Liver (tissue), 8 donors: ENCODE measurements at regions not wholly inside any gene's neighbourhood (a gene's known extent, or its start where the extent isn't known, plus 50 kb on each side); places are given as distances from the start of the nearest gene placed in this dataset.

Source experiments
- DNase-seq: peaks from one replicate; pipeline ENCODE4 v3.0.0-alpha.2; 2017; ENCODE audit warnings: low spot score
- H3K27ac ChIP-seq, 2 donors: one replicate each; pipeline ENCODE4 v1.7.0; 2013; ENCODE audit warnings: inconsistent platforms in 2 of 2, low read length in 2 of 2, control low read depth in 1 of 2, low read depth in 1 of 2, mild to moderate bottlenecking in 1 of 2
- H3K27me3 ChIP-seq, 4 donors: one replicate each; pipeline versions ENCODE4 v1.6.1 to v1.7.0; 2013; ENCODE audit warnings: low read length in 3 of 4, inconsistent platforms in 1 of 4, mild to moderate bottlenecking in 1 of 4, moderate library complexity in 1 of 4; ENCODE audit not compliant: control insufficient read depth in 4 of 4, insufficient read depth in 4 of 4
- H3K36me3 ChIP-seq, 4 donors: one replicate each; pipeline versions ENCODE4 v1.6.1 to v1.7.0; 2013; ENCODE audit warnings: low read length in 3 of 4, mild to moderate bottlenecking in 3 of 4, low read depth in 1 of 4, moderate library complexity in 1 of 4; ENCODE audit not compliant: control insufficient read depth in 4 of 4, insufficient read depth in 3 of 4
- H3K4me1 ChIP-seq, 4 donors: one replicate each; pipeline versions ENCODE4 v1.6.1 to v1.7.0; 2013; ENCODE audit warnings: low read length in 3 of 4, mild to moderate bottlenecking in 3 of 4, moderate library complexity in 1 of 4; ENCODE audit not compliant: control insufficient read depth in 4 of 4, insufficient read depth in 4 of 4
- H3K4me3 ChIP-seq, 3 donors: one replicate each; pipeline versions ENCODE4 v1.6.1 to v1.7.0; 2013; ENCODE audit warnings: low read length in 3 of 3, control low read depth in 1 of 3, low read depth in 1 of 3, mild to moderate bottlenecking in 1 of 3
- H3K9ac ChIP-seq, 2 donors: one replicate each; pipeline ENCODE4 v1.7.0; 2013; ENCODE audit warnings: low read length in 2 of 2, mild to moderate bottlenecking in 2 of 2, moderate library complexity in 2 of 2, control low read depth in 1 of 2, low read depth in 1 of 2
- H3K9me3 ChIP-seq, 4 donors: one replicate each; pipeline versions ENCODE4 v1.6.1 to v1.7.0; 2013; ENCODE audit warnings: low read length in 3 of 4; ENCODE audit not compliant: control insufficient read depth in 4 of 4
- EGR1 ChIP-seq, 2 donors: IDR thresholded peaks; 2 replicates each; pipeline ENCODE4 v1.6.1; 2016 to 2018; ENCODE audit warnings: antibody characterized with exemption in 2 of 2, low read depth in 2 of 2
- FOXA1 ChIP-seq: IDR thresholded peaks from 2 replicates; pipeline ENCODE4 v1.6.1; 2016; ENCODE audit warnings: antibody characterized with exemption
- FOXA2 ChIP-seq: IDR thresholded peaks from 2 replicates; pipeline ENCODE4 v1.6.1; 2016; ENCODE audit warnings: antibody characterized with exemption
- GABPA ChIP-seq, 2 donors: IDR thresholded peaks in 1 of 2; conservative IDR thresholded peaks in 1 of 2; 2 replicates each; pipeline ENCODE4 v1.6.1; 2016; ENCODE audit warnings: antibody characterized with exemption in 2 of 2, mild to moderate bottlenecking in 1 of 2, moderate library complexity in 1 of 2
- HNF4A ChIP-seq, 2 donors: conservative IDR thresholded peaks; 2 replicates each; pipeline ENCODE4 v1.6.1; 2016; ENCODE audit warnings: antibody characterized with exemption in 2 of 2, mild to moderate bottlenecking in 2 of 2
- HNF4G ChIP-seq: IDR thresholded peaks from 2 replicates; pipeline ENCODE4 v1.6.1; 2016; ENCODE audit warnings: antibody characterized with exemption
- JUND ChIP-seq, 2 donors: IDR thresholded peaks; 2 replicates each; pipeline ENCODE4 v1.6.1; 2016; ENCODE audit warnings: antibody characterized with exemption in 2 of 2
- MAX ChIP-seq: IDR thresholded peaks from 2 replicates; pipeline ENCODE4 v1.6.1; 2016; ENCODE audit warnings: antibody characterized with exemption
- NR2F2 ChIP-seq: IDR thresholded peaks from 2 replicates; pipeline ENCODE4 v1.6.1; 2016; ENCODE audit warnings: antibody characterized with exemption
- RAD21 ChIP-seq, 2 donors: IDR thresholded peaks; 2 replicates each; pipeline ENCODE4 v1.6.1; 2016; ENCODE audit warnings: antibody characterized with exemption in 2 of 2, mild to moderate bottlenecking in 2 of 2
- REST ChIP-seq: IDR thresholded peaks from 2 replicates; pipeline ENCODE4 v1.6.1; 2016; ENCODE audit warnings: antibody characterized with exemption, mild to moderate bottlenecking
- RXRA ChIP-seq, 2 donors: IDR thresholded peaks; 2 replicates each; pipeline ENCODE4 v1.6.1; 2017 to 2018; ENCODE audit warnings: antibody characterized with exemption in 2 of 2, mild to moderate bottlenecking in 1 of 2
- SP1 ChIP-seq: IDR thresholded peaks from 2 replicates; pipeline ENCODE4 v1.6.1; 2018; ENCODE audit warnings: antibody characterized with exemption, mild to moderate bottlenecking
- TAF1 ChIP-seq: conservative IDR thresholded peaks from 2 replicates; pipeline ENCODE4 v1.6.1; 2016; ENCODE audit warnings: antibody characterized with exemption, mild to moderate bottlenecking
- YY1 ChIP-seq: IDR thresholded peaks from 2 replicates; pipeline ENCODE4 v1.6.1; 2016; ENCODE audit warnings: antibody characterized with exemption, mild to moderate bottlenecking
- WGBS: extraction: QIAGEN DNeasy Blood & Tissue Kit; methylation state at CpG from one replicate; pipeline ENCODE4 v1.1.7; 2013; 5-methylcytosine and 5-hydroxymethylcytosine counted together
- TF ChIP-seq, protein P1 (sequence below): IDR thresholded peaks from 2 replicates; pipeline ENCODE4 v1.6.1; 2016; ENCODE audit warnings: antibody characterized with exemption
- TF ChIP-seq, protein P2 (sequence below): fragments of 150-350 bp; IDR thresholded peaks from 2 replicates; pipeline ENCODE4 v1.5.1; 2017; ENCODE audit warnings: improper control_type of control experiment, low read depth, low read length; ENCODE audit not compliant: missing input control
- TF ChIP-seq, protein P3 (sequence below): IDR thresholded peaks from 2 replicates; pipeline ENCODE4 v1.6.1; 2016; ENCODE audit warnings: antibody characterized with exemption
- donor health status: healthy.
- donor health status: healthy.
- donor health status: healthy.
- donor health status: healthy.
- donor health status: healthy.

DNA sequence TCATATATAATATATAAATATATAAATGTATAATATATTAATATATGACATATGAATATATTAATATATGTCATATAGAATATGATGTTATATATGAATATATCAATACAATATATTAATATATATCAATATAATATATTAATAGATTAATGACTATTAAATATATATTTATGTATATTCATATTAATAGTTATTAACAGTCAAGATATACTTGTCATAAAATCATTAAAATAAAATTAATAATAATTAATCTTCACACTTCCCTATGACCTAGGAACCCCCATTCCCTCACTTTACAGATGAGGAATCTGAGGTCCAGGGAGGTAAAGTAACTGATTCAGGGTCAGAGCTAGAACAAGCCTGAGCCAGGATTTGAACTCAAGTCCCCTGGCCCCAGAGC, 70.6 kb upstream of the SLC6A11 start:
- no peaks in the 10 kb centered on the region for H3K4me1 ChIP-seq
- no peaks in the 10 kb centered on the region for H3K36me3 ChIP-seq
- no peaks in the 10 kb centered on the region for H3K9me3 ChIP-seq
- H3K27ac ChIP-seq: no peak overlapping the region
- no peak overlapping the region for H3K4me3 ChIP-seq
- peaks cover 0 to 8% (median 0%) of the 10 kb centered on the region in 4 donors for H3K27me3 ChIP-seq
- H3K9ac ChIP-seq: no peak overlapping the region
- DNase-seq: no peak
- TF ChIP-seq, protein P1, sequence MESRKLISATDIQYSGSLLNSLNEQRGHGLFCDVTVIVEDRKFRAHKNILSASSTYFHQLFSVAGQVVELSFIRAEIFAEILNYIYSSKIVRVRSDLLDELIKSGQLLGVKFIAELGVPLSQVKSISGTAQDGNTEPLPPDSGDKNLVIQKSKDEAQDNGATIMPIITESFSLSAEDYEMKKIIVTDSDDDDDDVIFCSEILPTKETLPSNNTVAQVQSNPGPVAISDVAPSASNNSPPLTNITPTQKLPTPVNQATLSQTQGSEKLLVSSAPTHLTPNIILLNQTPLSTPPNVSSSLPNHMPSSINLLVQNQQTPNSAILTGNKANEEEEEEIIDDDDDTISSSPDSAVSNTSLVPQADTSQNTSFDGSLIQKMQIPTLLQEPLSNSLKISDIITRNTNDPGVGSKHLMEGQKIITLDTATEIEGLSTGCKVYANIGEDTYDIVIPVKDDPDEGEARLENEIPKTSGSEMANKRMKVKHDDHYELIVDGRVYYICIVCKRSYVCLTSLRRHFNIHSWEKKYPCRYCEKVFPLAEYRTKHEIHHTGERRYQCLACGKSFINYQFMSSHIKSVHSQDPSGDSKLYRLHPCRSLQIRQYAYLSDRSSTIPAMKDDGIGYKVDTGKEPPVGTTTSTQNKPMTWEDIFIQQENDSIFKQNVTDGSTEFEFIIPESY: no peak
- TF ChIP-seq FOXA2: no peak
- TF ChIP-seq HNF4G: no peak
- TF ChIP-seq JUND (IDR thresholded peaks at IDR 0.05): no peak
- no peak for TF ChIP-seq YY1
- TF ChIP-seq, protein P2, sequence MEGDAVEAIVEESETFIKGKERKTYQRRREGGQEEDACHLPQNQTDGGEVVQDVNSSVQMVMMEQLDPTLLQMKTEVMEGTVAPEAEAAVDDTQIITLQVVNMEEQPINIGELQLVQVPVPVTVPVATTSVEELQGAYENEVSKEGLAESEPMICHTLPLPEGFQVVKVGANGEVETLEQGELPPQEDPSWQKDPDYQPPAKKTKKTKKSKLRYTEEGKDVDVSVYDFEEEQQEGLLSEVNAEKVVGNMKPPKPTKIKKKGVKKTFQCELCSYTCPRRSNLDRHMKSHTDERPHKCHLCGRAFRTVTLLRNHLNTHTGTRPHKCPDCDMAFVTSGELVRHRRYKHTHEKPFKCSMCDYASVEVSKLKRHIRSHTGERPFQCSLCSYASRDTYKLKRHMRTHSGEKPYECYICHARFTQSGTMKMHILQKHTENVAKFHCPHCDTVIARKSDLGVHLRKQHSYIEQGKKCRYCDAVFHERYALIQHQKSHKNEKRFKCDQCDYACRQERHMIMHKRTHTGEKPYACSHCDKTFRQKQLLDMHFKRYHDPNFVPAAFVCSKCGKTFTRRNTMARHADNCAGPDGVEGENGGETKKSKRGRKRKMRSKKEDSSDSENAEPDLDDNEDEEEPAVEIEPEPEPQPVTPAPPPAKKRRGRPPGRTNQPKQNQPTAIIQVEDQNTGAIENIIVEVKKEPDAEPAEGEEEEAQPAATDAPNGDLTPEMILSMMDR: no peak
- no peak for TF ChIP-seq NR2F2
- TF ChIP-seq SP1: no peak
- no peak for TF ChIP-seq GABPA (IDR thresholded peaks at IDR 0.05 in 1 of 2, conservative IDR thresholded peaks at IDR 0.05 in 1 of 2)
- TF ChIP-seq EGR1 (IDR thresholded peaks at IDR 0.05; ENCODE audit: low read depth in 2 of 2): no peak
- TF ChIP-seq TAF1: no peak
- no peak for TF ChIP-seq RXRA (IDR thresholded peaks at IDR 0.05)

- 68% methylated on average over 4 of the region's 4 CpGs for WGBS
- Histone ChIP-seq H3K36me3 (no peaks in the 10 kb centered on the region), H3K27me3 (peaks cover 0 to 8% (median 0%) of the 10 kb centered on the region in 4 donors), H3K4me1 (no peaks in the 10 kb centered on the region), H3K9ac (no peak overlapping the region), H3K9me3 (no peaks in the 10 kb centered on the region), H3K4me3 (no peak overlapping the region), H3K27ac (no peak overlapping the region)
- no peak for DNase-seq
- no peak for TF ChIP-seq HNF4A (conservative IDR thresholded peaks at IDR 0.05)
- TF ChIP-seq SP1: no peak
- TF ChIP-seq GABPA (IDR thresholded peaks at IDR 0.05 in 1 of 2, conservative IDR thresholded peaks at IDR 0.05 in 1 of 2): no peak
- no peak for TF ChIP-seq FOXA1
- TF ChIP-seq RAD21 (IDR thresholded peaks at IDR 0.05): no peak
- TF ChIP-seq, protein P3, sequence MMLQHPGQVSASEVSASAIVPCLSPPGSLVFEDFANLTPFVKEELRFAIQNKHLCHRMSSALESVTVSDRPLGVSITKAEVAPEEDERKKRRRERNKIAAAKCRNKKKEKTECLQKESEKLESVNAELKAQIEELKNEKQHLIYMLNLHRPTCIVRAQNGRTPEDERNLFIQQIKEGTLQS: no peak
- no peak for TF ChIP-seq JUND (IDR thresholded peaks at IDR 0.05)
- TF ChIP-seq MAX: no peak
- no peak for TF ChIP-seq REST
- TF ChIP-seq HNF4G: no peak
- TF ChIP-seq, protein P2: no peak
Observed at GRCh38 chr3:10746001-10746400, 70.0 kb upstream of the SLC6A11 start.
